ENCODE measurements at regions not wholly inside any gene's neighbourhood (a gene's known extent, or its start where the extent isn't known, plus 50 kb on each side); places are given as distances from the start of the nearest gene placed in this dataset.
"Not testable (repeated sequence)": the region's sequence is repeated elsewhere in the genome, so short reads cannot be mapped to it uniquely, and the experiment has no call there.

GRCh38 chr3:69688400-69688799, 50.9 kb upstream of the MITF start:
- no peak for DNase-seq

GRCh38 chr3:69687641-69688040, 51.6 kb upstream of the MITF start:
- no peak for DNase-seq

- no peak for DNase-seq
These were observed 53.2 kb upstream of the MITF start for GRCh38 chr3:69686056-69686455.

GRCh38 chr3:69684309-69684961, 54.8 kb upstream of the MITF start:
- no peak for DNase-seq

GRCh38 chr3:69683082-69683806, 56.0 kb upstream of the MITF start:
- no peak for DNase-seq

- DNase-seq, result not testable (repeated sequence)
These were observed 61.8 kb upstream of the MITF start for GRCh38 chr3:69677456-69677855.

- DNase-seq, result no peak
These were observed 63.3 kb upstream of the MITF start for GRCh38 chr3:69675786-69676530.

- no peak for DNase-seq
These were observed 64.5 kb upstream of the MITF start for GRCh38 chr3:69674752-69675151.

- DNase-seq, result peak; percentile 0
These were observed 67.9 kb upstream of the MITF start for GRCh38 chr3:69671082-69671952.

- no peak for DNase-seq
These were observed 70.2 kb upstream of the MITF start for GRCh38 chr3:69669070-69669469.

GRCh38 chr3:69665026-69665737, 74.1 kb upstream of the MITF start:
- no peak for DNase-seq

- DNase-seq, result no peak
These were observed 78.6 kb upstream of the MITF start for GRCh38 chr3:69660631-69661030.

GRCh38 chr3:69659180-69659910, 79.9 kb upstream of the MITF start:
- DNase-seq, result no peak

GRCh38 chr3:69658514-69659140, 80.6 kb upstream of the MITF start:
- no peak for DNase-seq

GRCh38 chr3:69657030-69657429, 82.2 kb upstream of the MITF start:
- DNase-seq, result not testable (repeated sequence)

GRCh38 chr3:69651765-69652164, 87.5 kb upstream of the MITF start:
- no peak for DNase-seq

GRCh38 chr3:69650066-69650419, 89.2 kb upstream of the MITF start:
- no peak for DNase-seq

- no peak for DNase-seq
These were observed 89.9 kb upstream of the MITF start for GRCh38 chr3:69649120-69650065.

GRCh38 chr3:69648126-69648525, 91.1 kb upstream of the MITF start:
- no peak for DNase-seq

GRCh38 chr3:69647511-69648110, 91.7 kb upstream of the MITF start:
- no peak for DNase-seq

Measured in NCI-H1694 (cell line).